ENCODE measurements at regions not wholly inside any gene's neighbourhood (a gene's known extent, or its start where the extent isn't known, plus 50 kb on each side); places are given as distances from the start of the nearest gene placed in this dataset.
"Not testable (repeated sequence)": the region's sequence is repeated elsewhere in the genome, so short reads cannot be mapped to it uniquely, and the experiment has no call there.

DNA sequence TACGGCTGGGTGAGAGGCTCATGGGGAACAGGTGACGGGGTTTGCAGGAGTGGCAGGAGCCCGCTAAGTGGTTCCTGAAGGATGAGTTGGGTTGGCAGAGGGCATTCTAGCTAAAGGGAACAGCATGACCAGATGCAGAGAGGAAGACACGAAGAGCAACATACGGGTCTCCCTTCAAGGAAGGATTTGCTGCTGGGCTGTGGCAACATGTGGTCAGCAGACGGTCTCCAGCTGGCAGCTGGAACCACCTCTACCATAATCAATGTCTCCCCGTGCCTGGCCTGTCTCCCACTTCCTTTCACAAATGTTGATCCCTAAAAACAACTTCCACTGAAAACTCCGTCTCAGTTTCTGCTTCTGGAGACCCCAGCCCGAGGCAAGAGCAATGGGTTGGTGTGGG is 80.6 kb upstream of the SULF2 start:
- DNase-seq (ENCODE audit: low read depth) = no peak

DNA sequence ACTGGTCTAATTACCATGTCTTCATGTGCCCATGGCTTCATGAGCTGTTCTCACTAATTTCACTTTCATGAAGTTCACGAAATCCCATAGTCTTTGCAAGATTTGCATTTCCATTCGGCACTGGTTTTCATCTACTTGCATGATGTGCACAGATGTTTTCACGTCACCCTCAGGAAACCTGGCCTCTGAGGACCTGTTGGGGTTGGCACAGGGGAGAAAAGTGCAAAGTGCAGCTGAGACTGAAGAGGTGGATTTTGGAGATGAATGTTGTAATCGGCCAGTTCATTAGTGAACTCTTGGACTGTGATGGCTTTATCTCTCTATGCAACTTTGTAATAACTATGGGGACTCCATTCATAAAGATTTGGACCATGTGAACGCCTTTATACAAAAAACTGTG is 80.2 kb upstream of the SULF2 start:
- DNase-seq (ENCODE audit: low read depth) = no peak

DNA sequence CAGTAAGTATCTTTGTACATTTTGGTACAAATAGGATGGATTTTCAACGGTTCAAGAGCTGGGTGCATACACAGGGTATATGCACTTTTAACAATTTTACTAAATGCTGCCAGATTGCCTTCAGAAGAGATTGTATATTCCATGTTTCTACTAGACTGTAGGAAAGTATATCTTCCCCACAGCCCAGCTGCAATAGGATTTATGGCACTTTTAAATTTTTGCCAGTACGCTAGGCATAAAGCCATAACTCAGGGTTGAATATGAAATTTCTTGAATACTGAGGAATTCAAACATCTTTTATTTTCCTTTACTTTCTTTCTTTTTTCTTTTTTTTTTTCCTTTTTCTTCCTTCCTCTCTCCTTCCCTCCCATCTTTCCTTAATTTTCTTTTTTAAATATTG is 78.7 kb upstream of the SULF2 start:
- no peak for DNase-seq (ENCODE audit: low read depth)

DNA sequence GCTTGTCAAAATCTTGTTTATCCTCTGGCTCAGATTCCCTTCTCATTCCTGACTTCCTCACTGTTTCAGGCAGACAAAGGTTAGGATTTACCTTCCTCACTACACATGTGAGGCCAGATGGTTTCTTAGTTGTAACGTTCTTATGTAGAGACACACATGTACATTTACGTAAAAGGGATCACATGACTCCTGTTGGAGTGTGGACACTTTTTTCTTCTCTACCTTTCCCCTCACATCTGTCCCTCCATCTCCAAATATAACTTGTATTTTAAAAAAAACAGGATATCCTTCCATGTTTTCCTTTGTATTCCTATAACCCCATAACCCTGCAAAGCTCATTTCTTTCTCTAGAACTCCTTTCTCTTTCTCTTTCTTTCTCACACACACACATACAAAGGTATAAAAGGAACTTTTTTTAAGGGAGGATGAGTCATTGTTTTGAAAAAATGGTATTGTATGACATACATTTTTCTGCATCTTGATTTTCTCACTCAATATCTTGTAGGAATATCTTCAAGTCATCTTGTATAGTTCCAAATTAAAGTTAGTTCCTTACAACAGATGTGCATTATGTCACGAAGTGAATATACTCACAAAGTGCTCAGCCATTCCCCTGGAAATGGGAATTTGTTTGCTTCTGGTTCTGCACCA is 78.2 kb upstream of the SULF2 start:
- DNase-seq (ENCODE audit: low read depth) = no peak

DNA sequence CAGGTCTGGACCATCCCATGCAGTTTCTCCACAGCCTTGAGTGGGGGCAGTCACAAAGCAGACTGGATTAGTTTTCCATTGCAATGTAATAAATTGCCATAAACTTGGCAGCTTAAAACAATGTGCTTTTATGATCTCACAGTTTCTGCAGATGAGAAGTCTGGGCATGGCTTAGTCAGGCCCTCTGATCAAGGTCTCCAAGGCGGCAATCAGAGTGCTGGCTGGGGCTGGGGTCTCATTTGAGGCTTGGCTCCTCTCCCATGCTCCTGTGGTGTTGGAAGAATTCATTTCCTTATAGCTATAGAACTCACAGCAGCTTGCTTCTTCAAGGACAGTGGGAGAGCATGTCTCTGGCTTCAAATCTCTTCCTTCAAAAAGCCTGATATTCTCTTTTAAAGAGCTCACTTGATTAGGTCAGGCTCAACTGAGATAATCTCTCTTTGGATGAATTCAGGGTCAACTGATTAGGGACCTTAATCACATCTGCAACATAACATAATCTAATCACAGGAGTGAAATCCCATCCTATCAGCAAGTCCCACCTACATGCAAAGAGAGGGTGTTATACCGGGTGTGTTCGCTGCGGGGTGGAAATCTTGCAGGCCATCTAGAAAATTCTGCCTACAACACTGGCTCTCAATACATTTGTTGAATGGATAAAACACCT is 77.4 kb upstream of the SULF2 start:
- no peak for DNase-seq (ENCODE audit: low read depth)

DNA sequence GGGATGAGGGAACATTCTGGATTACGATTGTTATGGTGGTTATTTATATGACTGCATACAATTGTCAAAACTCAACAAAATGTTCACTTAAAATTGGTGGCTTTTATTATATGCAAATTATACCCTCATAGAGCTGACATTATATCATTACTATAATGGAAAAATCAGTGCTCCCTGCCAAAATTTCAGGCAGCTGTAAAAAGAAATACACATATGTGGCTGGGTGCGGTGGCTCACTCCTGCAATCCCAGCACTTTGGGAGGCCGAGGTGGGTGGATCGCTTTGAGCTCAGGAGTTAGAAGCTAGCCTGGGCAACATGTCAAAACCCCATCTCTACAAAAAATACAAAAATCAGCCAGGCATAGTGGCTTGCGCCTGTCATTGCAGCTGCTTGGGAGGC is 75.8 kb upstream of the SULF2 start:
- no peak for DNase-seq (ENCODE audit: low read depth)

DNA sequence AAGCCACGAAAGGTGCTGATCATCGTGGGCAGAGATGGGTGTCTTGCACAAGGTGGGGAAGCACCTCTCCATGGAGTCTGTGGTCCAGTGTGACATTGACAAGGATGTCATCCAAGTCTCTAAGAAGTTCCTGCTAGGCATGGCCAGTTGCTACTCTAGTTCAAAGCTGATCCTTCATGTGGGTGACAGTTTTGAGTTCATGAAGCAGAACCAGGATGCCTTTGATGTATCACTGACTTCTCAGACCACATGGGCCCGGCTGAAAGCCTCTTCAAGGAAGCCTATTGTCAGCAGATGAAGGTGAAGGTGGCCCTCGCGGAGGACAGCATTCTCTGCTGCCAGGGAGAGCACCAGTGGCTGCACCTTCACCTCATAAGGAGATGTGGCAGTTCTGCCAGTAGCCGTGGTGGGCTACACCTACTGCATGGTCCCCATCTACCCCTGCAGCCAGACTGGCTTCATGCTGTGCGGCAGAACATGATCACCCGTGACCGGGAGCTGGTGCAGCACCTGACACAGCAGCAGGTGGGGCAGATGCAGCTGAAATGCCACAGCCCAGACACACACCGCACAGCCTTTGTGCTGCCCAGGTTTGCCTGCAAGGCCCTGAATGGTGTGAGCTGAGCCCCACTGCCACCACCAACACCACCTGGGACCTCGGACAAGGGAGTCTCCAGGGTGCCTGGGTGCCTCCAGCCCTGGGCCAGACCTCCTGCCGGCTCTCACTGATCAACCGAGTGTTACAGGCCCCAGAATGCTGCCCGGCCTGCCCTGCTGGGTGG is 75.0 kb upstream of the SULF2 start:
- no peak for DNase-seq (ENCODE audit: low read depth)

DNA sequence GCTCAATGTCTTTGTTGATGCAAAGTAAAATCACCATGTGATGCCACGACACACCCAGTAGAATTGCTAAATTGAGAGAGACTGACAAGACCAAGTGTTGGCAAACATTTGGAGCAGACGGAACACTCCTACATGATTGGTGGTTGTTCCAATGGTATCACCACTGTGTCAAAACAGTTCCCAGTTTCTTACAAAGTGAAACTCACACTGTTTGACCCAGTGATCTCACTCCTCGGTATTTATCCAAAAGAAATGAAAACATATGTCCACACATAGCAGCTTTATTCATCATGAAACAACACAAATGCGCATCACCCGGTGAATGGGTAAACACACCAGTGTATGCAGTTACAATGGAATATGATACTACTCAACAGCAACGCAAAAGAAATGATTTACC is 74.0 kb upstream of the SULF2 start:
- DNase-seq (ENCODE audit: low read depth) = peak; percentile 37

DNA sequence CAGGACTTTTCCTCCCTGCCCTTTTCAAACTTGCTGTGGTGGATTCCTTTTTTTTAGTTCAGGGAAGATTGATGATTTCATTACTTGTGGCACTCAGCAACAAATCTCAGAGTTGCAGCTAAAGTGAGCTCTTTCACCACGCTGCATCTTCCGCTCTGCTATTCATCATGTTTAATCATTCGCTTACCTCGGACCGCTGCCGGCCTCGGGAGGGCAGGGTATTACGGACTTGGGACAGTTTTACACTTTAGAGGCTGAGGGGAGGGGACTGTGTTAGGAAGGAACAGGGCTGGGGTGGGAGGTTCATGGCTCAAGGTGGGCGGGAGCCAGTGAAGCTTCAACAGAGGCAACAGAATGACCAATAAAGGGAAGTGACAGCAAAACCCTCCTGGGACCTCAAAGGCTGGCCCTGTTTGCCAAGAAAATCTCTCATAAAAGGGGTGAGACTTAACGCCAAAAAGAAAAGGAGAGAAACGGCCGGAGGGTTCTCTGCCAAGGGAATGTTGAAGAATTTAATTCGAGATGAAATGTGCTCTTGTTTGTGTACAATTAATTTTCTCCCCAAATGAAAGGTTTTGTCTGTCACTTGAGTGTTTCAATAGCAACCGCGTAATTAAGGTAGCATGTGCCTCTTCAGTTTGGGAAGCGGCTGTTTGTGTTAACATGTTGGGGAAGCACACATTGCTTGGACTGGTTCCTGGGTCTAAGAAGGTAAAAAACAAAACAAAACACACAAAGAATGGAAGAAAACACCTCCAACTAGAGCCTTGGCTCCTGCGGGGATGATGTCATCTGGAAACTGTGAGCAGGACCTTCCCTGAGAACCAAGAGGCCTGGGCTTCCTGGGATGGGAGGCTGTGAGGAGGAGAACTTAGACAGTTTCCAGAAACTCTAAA is 72.5 kb upstream of the SULF2 start:
- no peak for DNase-seq (ENCODE audit: low read depth)

DNA sequence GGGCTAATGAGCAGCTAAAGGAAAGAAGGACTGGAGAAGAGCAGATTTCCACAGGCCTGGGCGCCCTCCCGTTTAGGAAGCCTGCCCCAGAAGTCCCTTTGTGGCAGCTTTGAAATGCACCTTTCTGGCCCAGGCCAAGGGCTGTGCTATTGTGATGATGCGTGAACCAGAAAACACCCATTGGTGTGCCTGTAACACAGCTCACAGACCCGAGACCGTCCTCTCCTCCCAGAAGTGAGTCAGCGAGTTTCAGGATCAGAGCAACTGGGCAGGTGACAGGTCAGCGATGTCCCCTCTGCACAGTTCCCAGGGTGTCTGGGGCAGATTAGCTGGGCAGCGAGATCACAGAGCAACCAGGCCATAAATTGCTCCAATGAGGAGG is 71.9 kb upstream of the SULF2 start:
- no peak for DNase-seq (ENCODE audit: low read depth)

DNA sequence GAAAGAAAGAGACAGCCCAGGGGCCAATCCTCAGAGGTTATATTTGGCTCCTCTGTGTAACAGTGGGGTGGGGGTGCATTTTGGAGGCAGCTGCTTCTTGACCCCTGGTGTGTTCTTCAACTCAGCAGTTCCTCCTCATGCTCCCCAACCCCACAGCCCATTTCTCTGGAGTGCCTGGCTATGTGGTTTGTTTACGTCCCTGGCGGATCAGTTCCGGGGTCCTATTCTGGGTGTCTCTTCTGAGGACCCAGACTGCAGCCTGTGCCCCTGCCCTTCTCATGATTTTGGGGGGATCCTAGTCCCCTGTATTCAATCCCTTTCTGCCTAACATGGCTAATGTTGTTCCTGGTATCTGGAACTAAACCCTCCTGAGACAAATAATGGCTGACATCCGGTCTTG is 70.5 kb upstream of the SULF2 start:
- no peak for DNase-seq (ENCODE audit: low read depth)

DNA sequence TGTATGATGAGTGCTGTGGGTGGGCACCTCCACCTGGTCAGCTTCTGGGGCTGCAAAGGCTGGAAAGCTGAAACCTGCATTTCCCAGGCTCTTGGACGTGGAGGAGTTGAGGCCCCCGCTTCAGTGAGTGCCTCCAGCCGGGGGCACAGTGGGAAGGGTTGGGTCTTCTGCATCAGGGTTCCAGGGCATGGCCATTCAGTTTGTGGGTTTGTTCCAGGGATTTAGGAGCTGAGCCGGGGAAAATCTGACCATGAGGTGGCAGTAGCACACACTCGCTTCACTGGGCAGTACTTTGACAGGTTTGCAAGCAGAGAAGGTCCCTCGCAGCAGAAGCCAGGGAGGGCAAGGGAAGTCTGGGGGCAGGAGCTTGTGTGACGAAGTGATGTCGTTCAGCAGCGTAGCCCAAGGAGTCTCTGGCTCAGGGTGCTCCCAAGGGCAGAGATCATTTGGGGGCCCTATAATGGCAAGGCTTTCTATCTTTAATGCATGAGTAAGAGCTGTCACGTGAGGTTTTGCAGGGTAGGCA is 69.5 kb upstream of the SULF2 start:
- DNase-seq (ENCODE audit: low read depth) = peak; percentile 24

DNA sequence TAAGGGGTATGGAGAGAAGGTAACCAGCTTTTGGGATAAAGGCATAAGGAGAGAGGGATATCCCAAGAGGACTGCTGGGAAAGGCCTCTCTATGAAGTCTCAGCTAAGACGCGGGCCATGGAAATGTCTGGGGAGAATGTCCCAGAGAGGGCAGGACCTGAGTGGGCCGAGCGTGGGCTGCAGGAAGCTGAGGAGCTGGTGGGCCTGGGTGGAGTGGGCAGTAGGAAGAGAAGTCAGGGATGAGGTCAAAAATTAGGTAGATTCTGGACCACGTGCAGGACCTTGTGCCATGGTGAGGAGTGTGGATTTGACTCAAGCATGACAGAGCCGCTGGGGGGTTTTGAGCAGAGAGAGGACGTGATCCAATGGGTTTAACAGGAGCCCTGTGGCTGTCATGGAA is 66.5 kb upstream of the SULF2 start:
- no peak for DNase-seq (ENCODE audit: low read depth)

DNA sequence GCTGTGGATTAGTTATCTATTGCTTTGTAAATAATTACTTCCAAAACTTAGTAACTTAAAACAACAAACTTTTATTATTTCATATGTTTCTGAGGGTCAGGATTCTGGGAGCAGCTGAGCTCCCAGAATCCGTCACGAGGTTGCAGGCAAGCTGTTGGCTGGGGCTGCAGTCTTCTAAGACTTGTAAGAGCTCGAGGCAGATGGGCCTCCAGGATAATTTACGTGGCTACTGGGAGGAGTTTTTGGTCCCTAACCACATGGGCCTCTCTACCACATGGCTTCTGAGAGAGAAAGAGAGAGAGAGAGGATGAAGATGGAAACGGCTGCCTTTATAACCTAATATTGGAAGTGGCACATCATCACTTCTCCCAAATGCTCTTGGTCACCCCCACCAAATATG is 64.9 kb upstream of the SULF2 start:
- no peak for DNase-seq (ENCODE audit: low read depth)

DNA sequence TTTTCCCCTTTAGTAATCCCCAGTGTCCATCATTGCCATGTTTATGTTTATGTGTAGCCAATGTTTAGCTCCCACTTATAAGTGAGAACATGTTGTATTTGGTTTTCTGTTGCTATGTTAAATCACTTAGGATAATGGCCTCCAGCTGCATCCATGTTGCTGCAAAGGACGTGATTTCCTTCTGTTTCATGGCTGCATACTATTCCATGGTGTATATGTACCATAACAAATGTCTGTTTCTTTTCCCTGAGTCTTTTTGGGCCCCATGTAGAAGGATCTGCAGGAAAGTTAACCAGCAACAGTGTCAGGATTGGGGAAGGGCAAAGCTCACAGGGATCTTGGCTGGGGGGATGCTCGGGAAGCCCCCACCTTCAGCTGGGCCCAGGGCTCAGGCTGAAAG is 64.3 kb upstream of the SULF2 start:
- no peak for DNase-seq (ENCODE audit: low read depth)

DNA sequence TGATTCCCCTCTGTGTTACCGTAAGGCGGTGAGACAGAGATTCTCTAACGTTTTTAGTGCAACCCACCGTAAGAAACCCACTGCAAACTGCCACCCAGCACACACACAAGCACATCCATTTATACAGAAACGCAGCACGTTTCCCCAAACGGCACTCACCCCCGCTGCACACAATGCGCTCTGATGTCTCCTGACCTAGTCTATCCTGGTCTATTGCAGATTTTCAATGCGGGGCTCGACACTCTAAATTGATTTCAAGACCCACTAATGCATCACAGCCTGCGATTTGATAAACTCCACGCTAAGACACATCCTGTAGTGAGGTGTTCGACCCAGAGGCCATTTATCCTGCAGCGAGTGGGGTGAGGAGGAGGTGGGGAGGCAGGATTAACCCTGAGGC is 63.7 kb upstream of the SULF2 start:
- DNase-seq (ENCODE audit: low read depth) = no peak

DNA sequence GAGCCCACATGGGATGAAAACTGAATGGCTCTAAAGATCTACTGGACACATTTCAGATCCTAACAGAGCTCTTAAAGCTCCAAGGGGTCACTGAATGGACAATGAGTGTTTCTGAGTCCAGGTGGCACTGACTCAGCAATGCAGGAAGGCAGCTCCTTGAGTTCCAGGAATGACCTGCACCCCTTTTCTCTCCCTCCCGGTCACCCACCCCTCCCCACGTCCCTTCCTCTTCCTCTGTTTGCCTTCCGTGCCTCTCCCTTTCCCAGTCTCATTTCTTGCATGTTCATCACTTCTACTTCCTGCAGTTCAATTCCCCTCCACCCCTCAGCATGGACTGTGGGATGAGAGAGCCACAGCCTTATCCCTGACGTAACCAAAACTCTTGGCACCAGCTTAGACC is 63.3 kb upstream of the SULF2 start:
- not testable (repeated sequence) for DNase-seq (ENCODE audit: low read depth)

DNA sequence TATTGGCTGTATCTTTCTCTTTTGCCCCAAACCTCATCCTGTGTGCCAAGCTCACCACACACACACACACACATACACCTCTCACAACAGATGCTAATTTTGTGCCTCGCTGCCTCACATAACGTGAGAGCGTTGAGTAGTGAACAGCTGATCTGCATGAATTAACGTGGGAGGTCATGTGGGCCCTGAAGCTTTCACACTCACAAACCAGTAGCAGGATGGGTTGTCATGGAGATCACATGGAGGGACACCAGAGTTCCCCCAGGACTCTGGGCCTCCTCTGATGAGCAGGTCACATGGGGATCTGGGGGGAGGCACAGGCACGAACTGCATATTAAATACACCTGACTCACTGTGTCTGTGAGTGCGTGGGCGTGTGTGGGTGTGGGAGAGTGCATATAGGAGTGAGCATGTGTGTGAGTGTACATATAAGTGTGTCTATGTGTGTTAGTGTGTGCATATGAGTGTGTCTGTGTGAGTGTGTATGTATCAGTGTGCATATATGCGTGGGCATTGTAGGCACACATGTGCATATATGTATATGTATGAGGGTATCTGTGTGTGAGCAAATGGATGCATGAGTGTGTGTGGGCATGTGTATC is 62.7 kb upstream of the SULF2 start:
- DNase-seq (ENCODE audit: low read depth) = no peak

DNA sequence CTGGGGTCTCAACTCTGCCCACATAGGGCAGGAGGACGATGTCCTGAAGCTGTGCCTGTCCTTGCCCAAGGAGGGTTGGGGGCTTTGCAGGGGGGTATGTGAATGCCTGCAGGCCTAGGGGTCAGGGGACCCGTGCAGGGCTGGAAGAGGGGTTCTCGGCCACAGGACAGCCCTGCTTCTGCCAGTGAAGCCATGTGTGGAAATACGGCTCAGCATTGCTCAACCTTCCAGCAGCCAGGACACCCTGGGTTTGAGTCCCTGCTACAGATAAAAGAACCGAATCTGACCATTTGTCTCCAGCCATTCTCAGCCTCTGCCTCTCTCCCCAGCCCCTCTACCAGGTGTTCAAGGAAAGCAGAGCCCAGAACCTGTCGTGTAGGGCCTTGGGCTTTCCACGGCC is 61.9 kb upstream of the SULF2 start:
- not testable (repeated sequence) for DNase-seq (ENCODE audit: low read depth)

DNA sequence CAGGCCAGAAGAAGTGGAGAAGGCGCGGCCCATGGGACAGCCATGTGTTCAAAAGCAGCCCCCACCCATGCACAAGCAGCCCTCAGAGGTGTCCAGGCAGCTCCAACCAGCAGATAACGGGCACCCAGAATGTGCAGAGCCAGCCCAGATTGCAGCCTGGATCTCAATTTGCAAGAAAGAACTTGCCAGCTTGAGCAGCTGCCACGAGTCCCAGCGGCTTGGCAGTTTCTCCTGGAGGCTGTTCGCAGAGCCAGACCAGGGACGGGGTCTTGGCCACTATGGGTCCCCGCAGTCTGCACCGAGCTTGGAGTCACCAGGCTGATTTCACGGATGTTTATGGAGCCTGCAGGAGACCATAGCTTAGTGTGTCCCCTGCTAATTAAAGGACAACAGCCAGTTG is 61.4 kb upstream of the SULF2 start:
- not testable (repeated sequence) for DNase-seq (ENCODE audit: low read depth)

DNA sequence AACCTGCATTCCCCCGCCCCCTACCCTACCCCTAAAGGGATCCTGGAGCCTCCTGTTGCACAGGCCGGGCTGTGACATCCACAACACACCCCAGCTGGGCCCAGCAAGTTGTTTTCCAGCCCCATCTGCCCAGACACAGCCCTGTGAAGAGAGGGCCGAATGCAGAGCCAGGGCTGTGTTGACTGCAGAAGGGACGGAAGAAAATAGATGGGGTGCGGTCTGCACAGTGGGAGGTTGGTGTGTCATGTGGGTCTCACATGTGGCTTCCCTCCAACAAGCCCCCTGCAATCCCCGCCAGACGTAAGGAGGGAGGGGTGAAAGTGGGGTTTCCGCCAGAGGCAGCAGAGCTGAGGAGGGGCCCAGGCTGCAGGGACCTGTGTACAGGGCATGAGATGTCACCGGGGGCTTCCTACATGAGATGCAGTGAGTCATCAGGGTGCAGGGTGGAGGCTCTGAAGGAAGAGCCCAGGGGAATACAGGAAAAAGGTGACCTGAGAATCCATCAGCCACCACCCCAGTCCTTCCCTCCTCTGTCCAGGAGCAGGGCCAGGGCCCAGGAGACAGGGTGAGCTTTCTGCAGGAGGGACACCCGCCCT is 60.2 kb upstream of the SULF2 start:
- not testable (repeated sequence) for DNase-seq (ENCODE audit: low read depth)

Measured in fibroblast of the conjunctiva (primary cell).